B cell (primary cell): ENCODE measurements at regions not wholly inside any gene's neighbourhood (a gene's known extent, or its start where the extent isn't known, plus 50 kb on each side); places are given as distances from the start of the nearest gene placed in this dataset.

ENCODE experiments used
- ATAC-seq: fragments of 200-7000 bp; cut with Tn5 transposase; one replicate; pipeline ENCODE4 v1.10.0; 2021; ENCODE audit warnings: low read depth, mild to moderate bottlenecking, moderate number of reproducible peaks, moderate library complexity
- CTCF ChIA-PET: fragments of 350-600 bp; sonication (Branson Sonifier 250); formaldehyde crosslinking; loops from one replicate; lab custom pipeline; 2021; ENCODE audit warnings: antibody characterized with exemption, inconsistent platforms; lab: Charles Lee
- POLR2A ChIA-PET: fragments of 350-600 bp; sonication (Branson Sonifier 250); formaldehyde crosslinking; loops from one replicate; lab custom pipeline; 2021; ENCODE audit warnings: antibody characterized with exemption; lab: Charles Lee
- DNase-seq: peaks from one replicate; pipeline ENCODE4 v3.0.0; 2013
- H2AFZ ChIP-seq: 2 replicates; pipeline ENCODE4 v1.6.1; 2012; ENCODE audit warnings: mild to moderate bottlenecking, low read depth, low read length; ENCODE audit not compliant: insufficient read depth, poor library complexity, severe bottlenecking
- H3K27ac ChIP-seq, 2 donors: 1 replicate in 1 of 2; 2 replicates in 1 of 2; pipeline ENCODE4 v1.5.1; 2012 to 2013; ENCODE audit warnings: low read length in 2 of 2, mild to moderate bottlenecking in 2 of 2, moderate library complexity in 1 of 2
- H3K27me3 ChIP-seq, 4 experiments: fragments of 200-600 bp in 1 of 4; sonication (generic) in 1 of 4; replicated peaks in 1 of 4; 1 replicate in 2 of 4; 2 replicates in 2 of 4; pipeline versions ENCODE4 v1.6.1 to v1.7.0; 2013 to 2016; ENCODE audit warnings: low read length in 3 of 4, mild to moderate bottlenecking in 2 of 4, mixed read lengths in 1 of 4, moderate library complexity in 1 of 4; ENCODE audit not compliant: insufficient read depth in 4 of 4, control insufficient read depth in 3 of 4; ENCODE audit errors: control extremely low read depth in 1 of 4
- H3K36me3 ChIP-seq, 2 experiments: replicated peaks in 1 of 2; 1 replicate in 1 of 2; 2 replicates in 1 of 2; pipeline versions ENCODE4 v1.6.1 to v1.7.1; 2013; ENCODE audit warnings: low read length in 1 of 2; ENCODE audit not compliant: insufficient read depth in 2 of 2, control insufficient read depth in 1 of 2; ENCODE audit errors: control extremely low read depth in 1 of 2, extremely low read depth in 1 of 2
- H3K4me1 ChIP-seq, 2 donors: fragments of 200-600 bp in 1 of 2; sonication (generic) in 1 of 2; 1 replicate in 1 of 2; 2 replicates in 1 of 2; pipeline versions ENCODE4 v1.5.1 to v1.6.1; 2013 to 2017; ENCODE audit warnings: low read length in 2 of 2; ENCODE audit not compliant: control insufficient read depth in 2 of 2, insufficient read depth in 2 of 2
- H3K4me2 ChIP-seq: replicated peaks from 2 replicates; pipeline ENCODE3; 2012; ENCODE audit warnings: mild to moderate bottlenecking, low read depth, low read length; ENCODE audit not compliant: poor library complexity, severe bottlenecking
- H3K4me3 ChIP-seq, 5 experiments: fragments of 200-600 bp in 1 of 5; sonication (generic) in 1 of 5; 1 replicate in 3 of 5; 2 replicates in 2 of 5; pipeline versions ENCODE4 v1.5.1 to v1.7.0; 2011 to 2016; ENCODE audit warnings: low read length in 4 of 5, mild to moderate bottlenecking in 4 of 5, low read depth in 2 of 5, control low read depth in 1 of 5, moderate library complexity in 1 of 5; ENCODE audit not compliant: insufficient read depth in 1 of 5; ENCODE audit errors: control extremely low read depth in 1 of 5, extremely low read depth in 1 of 5
- H3K79me2 ChIP-seq: fragments of 200-600 bp; sonication (generic); one replicate; pipeline ENCODE4 v1.6.0; 2016; ENCODE audit warnings: low read length; ENCODE audit not compliant: control insufficient read depth, insufficient read depth
- H3K9ac ChIP-seq: fragments of 200-600 bp; sonication (generic); 2 replicates; pipeline ENCODE4 v1.6.1; 2017; ENCODE audit warnings: mild to moderate bottlenecking, low read length, moderate library complexity
- H3K9me3 ChIP-seq, 3 donors: one replicate each; pipeline versions ENCODE4 v1.6.1 to v1.7.1; 2013; ENCODE audit warnings: low read length in 2 of 3; ENCODE audit not compliant: control insufficient read depth in 2 of 3, insufficient read depth in 1 of 3; ENCODE audit errors: control extremely low read depth in 1 of 3
- H4K20me1 ChIP-seq: 2 replicates; pipeline ENCODE4 v1.6.0; 2012; ENCODE audit warnings: mild to moderate bottlenecking, low read length; ENCODE audit not compliant: insufficient read depth, control insufficient read depth, poor library complexity, severe bottlenecking
- H3K27ac Mint-ChIP-seq: one replicate; pipeline ENCODE4 v1.8.0; 2021; ENCODE audit warnings: mixed read lengths
- H3K27me3 Mint-ChIP-seq: one replicate; pipeline ENCODE4 v1.8.0; 2021; ENCODE audit warnings: mixed read lengths
- H3K4me1 Mint-ChIP-seq: one replicate; pipeline ENCODE4 v1.8.0; 2021; ENCODE audit warnings: mixed read lengths
- H3K4me3 Mint-ChIP-seq: one replicate; pipeline ENCODE4 v1.8.0; 2021; ENCODE audit warnings: mixed read lengths
- H3K9me3 Mint-ChIP-seq: one replicate; pipeline ENCODE4 v1.8.0; 2022; ENCODE audit warnings: mixed read lengths; ENCODE audit not compliant: insufficient read depth
- EZH2 ChIP-seq: IDR thresholded peaks from 2 replicates; pipeline ENCODE4 v1.6.1; 2012; ENCODE audit warnings: borderline replicate concordance, low read depth, mild to moderate bottlenecking, moderate library complexity, low read length; ENCODE audit not compliant: insufficient read depth, poor library complexity, severe bottlenecking
- WGBS: methylation state at CpG from one replicate; pipeline ENCODE4 v1.1.5; 2013; ENCODE audit warnings: missing lambda C conversion rate; ENCODE audit not compliant: insufficient coverage; 5-methylcytosine and 5-hydroxymethylcytosine counted together
- intact Hi-C: fragments of 100-400 bp; cut with micrococcal nuclease; formaldehyde crosslinking; loops from one replicate; pipeline ENCODE4 v1.10.0; 2022
- TF ChIP-seq, protein P1 (sequence below): fragments of 200-600 bp; IDR thresholded peaks from one replicate; pipeline ENCODE4 v1.8.0; 2022; ENCODE audit warnings: antibody characterized with exemption, mild to moderate bottlenecking

DNA sequence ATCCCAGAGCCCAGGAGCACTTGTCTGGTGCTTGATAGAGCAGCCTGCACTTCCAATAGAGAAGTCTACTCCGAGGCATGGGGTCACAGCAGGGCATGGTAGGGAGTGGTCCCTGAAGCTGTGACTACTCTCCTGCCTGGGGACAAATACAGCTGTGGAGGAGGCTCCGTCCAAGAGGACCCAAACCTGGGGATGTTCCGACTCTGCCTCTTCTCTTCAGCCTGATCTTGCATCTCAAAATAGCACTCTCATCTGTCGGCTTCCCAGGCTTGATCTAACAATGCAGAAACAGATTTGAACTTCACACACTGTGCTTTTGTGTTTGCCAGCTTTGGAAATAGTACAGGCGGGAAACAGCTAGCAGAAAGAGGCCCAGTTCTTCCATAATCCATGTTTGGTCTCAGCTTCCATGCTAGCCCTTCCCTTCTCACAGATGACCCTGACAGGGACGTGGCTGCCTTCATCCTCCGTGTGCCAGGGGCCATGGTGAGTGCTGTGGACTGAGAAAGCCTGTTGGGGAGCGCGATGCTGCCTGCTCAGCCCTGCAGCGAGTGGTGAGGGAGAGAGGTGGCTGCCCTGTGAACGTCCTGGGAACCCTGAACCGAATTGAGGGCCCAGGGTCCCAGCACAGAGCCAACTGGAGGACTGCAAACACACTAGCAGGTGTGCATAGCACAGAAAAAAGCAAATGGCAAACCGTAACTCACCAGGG is 150.3 kb upstream of the GPR12 start:
- Mint-ChIP-seq H3K4me1 (no peaks in the 10 kb centered on the region), H3K4me3 (no peak overlapping the region), H3K27ac (no peak overlapping the region), H3K9me3 (no peaks in the 10 kb centered on the region), H3K27me3 (peaks cover 32% of the 10 kb centered on the region)
- H3K36me3 ChIP-seq, result no peaks in the 10 kb centered on the region
- no peak overlapping the region for H3K4me3 ChIP-seq
- ATAC-seq (no peak), DNase-seq (no peak)
- H2AFZ ChIP-seq, result no peak overlapping the region
- TF ChIP-seq EZH2, result no peak
- TF ChIP-seq, protein P1, sequence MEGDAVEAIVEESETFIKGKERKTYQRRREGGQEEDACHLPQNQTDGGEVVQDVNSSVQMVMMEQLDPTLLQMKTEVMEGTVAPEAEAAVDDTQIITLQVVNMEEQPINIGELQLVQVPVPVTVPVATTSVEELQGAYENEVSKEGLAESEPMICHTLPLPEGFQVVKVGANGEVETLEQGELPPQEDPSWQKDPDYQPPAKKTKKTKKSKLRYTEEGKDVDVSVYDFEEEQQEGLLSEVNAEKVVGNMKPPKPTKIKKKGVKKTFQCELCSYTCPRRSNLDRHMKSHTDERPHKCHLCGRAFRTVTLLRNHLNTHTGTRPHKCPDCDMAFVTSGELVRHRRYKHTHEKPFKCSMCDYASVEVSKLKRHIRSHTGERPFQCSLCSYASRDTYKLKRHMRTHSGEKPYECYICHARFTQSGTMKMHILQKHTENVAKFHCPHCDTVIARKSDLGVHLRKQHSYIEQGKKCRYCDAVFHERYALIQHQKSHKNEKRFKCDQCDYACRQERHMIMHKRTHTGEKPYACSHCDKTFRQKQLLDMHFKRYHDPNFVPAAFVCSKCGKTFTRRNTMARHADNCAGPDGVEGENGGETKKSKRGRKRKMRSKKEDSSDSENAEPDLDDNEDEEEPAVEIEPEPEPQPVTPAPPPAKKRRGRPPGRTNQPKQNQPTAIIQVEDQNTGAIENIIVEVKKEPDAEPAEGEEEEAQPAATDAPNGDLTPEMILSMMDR, result no peak
- peaks cover 0 to 14% (median 3%) of the 10 kb centered on the region in 4 experiments for H3K27me3 ChIP-seq
- ChIA-PET POLR2A (no interaction called here), CTCF (no interaction called here)
- 79% methylated on average over 13 of the region's 13 CpGs for WGBS
- H3K79me2 ChIP-seq, result no peaks in the 10 kb centered on the region
- no peaks in the 10 kb centered on the region for H3K4me1 ChIP-seq
- H3K27ac ChIP-seq, result no peak overlapping the region
- H4K20me1 ChIP-seq, result no peaks in the 10 kb centered on the region
- no peak overlapping the region for H3K4me2 ChIP-seq
- no peak overlapping the region for H3K9ac ChIP-seq
- no peaks in the 10 kb centered on the region for H3K9me3 ChIP-seq
- intact Hi-C loops, result no loop called here

DNA sequence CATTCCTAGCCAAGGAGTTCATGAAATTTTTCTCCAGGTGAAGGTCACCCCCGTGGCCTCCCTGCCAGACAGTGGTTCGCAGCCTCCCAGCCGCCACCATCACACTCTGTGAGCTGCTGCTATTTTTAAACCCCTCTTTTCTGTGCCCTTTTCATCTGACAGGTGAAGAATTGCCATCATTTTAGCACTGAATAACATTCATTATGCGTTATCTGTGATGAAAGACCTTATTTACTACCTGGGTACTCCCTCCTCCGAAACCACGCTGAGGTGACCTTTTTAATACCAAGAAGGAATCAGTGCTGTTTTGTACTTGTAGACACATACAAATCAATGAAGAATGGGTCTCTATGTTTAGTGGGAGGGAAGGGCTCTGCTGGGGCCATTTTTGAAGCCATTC is 148.9 kb upstream of the GPR12 start:
- Histone ChIP-seq H3K27ac (no peak overlapping the region), H3K9ac (no peak overlapping the region), H3K4me1 (no peaks in the 10 kb centered on the region), H3K4me2 (no peak overlapping the region), H3K27me3 (peaks cover 0 to 12% (median 3%) of the 10 kb centered on the region in 4 experiments), H2AFZ (no peak overlapping the region), H3K36me3 (no peaks in the 10 kb centered on the region), H4K20me1 (no peaks in the 10 kb centered on the region), H3K4me3 (no peak overlapping the region), H3K9me3 (no peaks in the 10 kb centered on the region), H3K79me2 (no peaks in the 10 kb centered on the region)
- ChIA-PET POLR2A (no interaction called here), CTCF (no interaction called here)
- no peaks in the 10 kb centered on the region for H3K4me1 Mint-ChIP-seq
- H3K9me3 Mint-ChIP-seq, result no peaks in the 10 kb centered on the region
- TF ChIP-seq, protein P1, result no peak
- TF ChIP-seq EZH2, result no peak
- intact Hi-C loops, result no loop called here
- ATAC-seq (no peak), DNase-seq (no peak)
- WGBS, result 82% methylated on average over 4 of the region's 6 CpGs
- H3K27ac Mint-ChIP-seq, result no peak overlapping the region
- H3K27me3 Mint-ChIP-seq, result peaks cover 28% of the 10 kb centered on the region
- H3K4me3 Mint-ChIP-seq, result no peak overlapping the region
